Activated T-helper 1 cell treated with anti-CD3 and anti-CD28 coated beads, Interleukin-12 subunit alpha, Interleukin-12 subunit beta, Interleukin-2, Interleukin-4 antibody, amounts not matched to agents 30 ng/mL and 10 ng/mL and 1 ng/mL, durations not matched to agents 14 hours and 24 hours and 36 hours (primary cell): ENCODE measurements at regions not wholly inside any gene's neighbourhood (a gene's known extent, or its start where the extent isn't known, plus 50 kb on each side); places are given as distances from the start of the nearest gene placed in this dataset.

Experiments used
- DNase-seq: peaks from one replicate; pipeline ENCODE4 v3.0.0; 2021; ENCODE audit warnings: low spot score
- H3K27ac Mint-ChIP-seq: one replicate; pipeline ENCODE4 v1.8.0; 2021; ENCODE audit warnings: mild to moderate bottlenecking, mixed read lengths
- H3K27me3 Mint-ChIP-seq: one replicate; pipeline ENCODE4 v1.8.0; 2022; ENCODE audit warnings: mild to moderate bottlenecking, moderate library complexity, mixed read lengths; ENCODE audit not compliant: insufficient read depth
- H3K36me3 Mint-ChIP-seq: one replicate; pipeline ENCODE4 v1.8.0; 2021; ENCODE audit warnings: low read depth, mixed read lengths
- H3K4me1 Mint-ChIP-seq: one replicate; pipeline ENCODE4 v1.8.0; 2021; ENCODE audit warnings: low read depth, mixed read lengths
- H3K4me3 Mint-ChIP-seq: one replicate; pipeline ENCODE4 v1.8.0; 2021; ENCODE audit warnings: mild to moderate bottlenecking, moderate library complexity, mixed read lengths
- H3K9me3 Mint-ChIP-seq: one replicate; pipeline ENCODE4 v1.8.0; 2021; ENCODE audit warnings: mixed read lengths
- intact Hi-C: fragments of 100-400 bp; cut with micrococcal nuclease; formaldehyde crosslinking; loops from one replicate; pipeline ENCODE4 v1.15.1; 2024

DNA sequence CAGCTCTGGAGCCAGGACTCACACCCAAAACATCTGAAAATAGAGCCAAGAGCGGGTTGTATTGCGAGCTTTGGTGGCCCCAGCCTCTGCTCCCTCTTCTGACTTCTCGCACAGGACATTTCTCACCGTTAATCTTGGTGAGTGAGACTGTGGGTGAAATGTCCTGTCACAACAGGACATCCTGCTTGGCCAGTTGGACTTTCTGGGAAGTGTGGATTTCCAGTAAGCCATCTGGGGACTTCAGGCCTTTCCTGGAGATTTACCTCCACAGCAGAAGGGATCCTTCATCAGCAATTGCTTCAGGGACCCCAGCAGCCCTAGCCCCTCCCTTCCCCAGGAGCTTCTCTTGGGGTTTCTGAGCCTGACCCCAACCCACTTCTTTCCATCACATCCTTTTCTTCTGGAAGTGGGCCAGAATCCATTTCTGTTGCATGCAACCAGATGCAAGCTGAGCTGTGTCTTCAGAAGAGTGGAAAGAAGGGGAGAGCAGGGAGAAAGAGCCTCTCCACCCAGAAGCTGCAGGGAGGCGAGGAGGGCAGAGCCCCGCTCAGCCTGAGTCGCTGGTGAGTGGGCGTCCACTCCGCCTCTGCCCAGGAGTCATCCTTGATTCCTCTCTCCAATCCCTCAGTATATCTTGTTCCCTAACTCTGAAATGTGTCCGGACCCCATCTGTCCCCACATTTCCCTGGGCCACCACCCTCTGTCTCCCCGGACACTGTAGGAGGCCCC lies 50.3 kb upstream of the GADD45G start:
- Mint-ChIP-seq H3K9me3 (no peaks in the 10 kb centered on the region), H3K4me3 (no peak overlapping the region), H3K27me3 (peaks cover 20% of the 10 kb centered on the region), H3K36me3 (no peaks in the 10 kb centered on the region), H3K4me1 (peaks cover 27% of the 10 kb centered on the region), H3K27ac (no peak overlapping the region)
- no peak for DNase-seq
- intact Hi-C loops = no loop called here

DNA sequence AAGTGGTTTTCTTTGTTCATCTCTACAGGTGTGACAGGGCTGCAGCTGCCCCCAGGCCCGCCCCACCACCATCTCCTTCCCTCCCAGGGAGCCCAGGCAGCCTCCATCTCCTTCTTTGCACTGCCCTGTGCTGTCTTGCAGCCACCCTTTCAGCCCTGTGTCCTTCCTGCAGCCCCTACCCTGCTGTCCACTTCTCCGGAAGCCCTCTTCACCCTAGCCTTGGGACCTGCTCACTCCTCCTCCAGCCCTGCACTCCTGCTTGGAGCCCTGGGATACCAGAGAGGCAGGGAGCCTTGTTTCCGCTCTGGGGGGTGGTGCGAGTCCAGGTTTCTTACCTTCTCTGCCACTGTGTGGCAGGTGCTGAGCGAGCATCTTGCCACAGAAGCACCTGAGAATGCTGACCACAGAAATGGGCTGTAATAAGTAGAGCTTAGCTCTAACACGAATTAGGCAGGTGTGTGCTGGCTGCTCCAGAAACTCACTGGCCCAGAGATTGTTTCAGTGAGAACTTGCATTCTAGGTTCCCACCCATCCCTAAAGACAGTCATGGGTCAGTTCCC lies 51.3 kb upstream of the GADD45G start:
- no peaks in the 10 kb centered on the region for H3K9me3 Mint-ChIP-seq
- intact Hi-C loops = no loop called here
- no peak for DNase-seq
- H3K27ac Mint-ChIP-seq = no peak overlapping the region
- no peaks in the 10 kb centered on the region for H3K36me3 Mint-ChIP-seq
- H3K27me3 Mint-ChIP-seq = peaks cover 15% of the 10 kb centered on the region
- peaks cover 34% of the 10 kb centered on the region for H3K4me1 Mint-ChIP-seq
- no peak overlapping the region for H3K4me3 Mint-ChIP-seq

DNA sequence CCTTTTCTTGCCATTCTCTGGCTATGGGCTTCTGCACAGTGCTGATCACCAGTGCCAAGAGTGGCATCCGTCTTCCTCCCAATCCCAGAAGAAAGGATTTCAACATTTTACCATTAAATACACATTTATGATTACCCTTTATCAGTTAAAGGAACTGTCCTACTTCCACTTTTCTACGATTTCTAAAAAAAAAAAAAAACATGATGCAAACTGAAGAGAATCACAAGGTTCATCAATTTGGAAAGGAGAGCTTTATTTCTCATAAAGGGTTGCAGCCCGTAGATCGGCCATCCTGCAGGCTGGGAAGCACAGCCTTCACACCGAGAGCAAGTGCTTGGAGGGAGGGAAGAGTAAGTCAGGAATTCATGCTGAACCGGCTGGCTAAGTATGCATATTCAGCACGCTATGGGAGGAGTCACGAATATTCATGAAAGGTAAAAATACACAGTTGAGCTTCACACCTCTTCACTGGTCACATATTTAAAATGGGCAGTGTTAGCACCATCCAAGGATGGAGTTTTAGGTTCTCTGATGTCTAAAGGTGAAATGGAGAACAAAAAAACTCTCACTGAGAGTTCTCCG lies 52.5 kb upstream of the SEMA4D start:
- Mint-ChIP-seq H3K36me3 (peaks cover 9% of the 10 kb centered on the region), H3K4me3 (no peak overlapping the region), H3K4me1 (peaks cover 26% of the 10 kb centered on the region), H3K27me3 (peaks cover 15% of the 10 kb centered on the region), H3K9me3 (peaks cover 12% of the 10 kb centered on the region), H3K27ac (peak overlapping the region; percentile 5)
- DNase-seq = no peak
- intact Hi-C loops = no loop called here

DNA sequence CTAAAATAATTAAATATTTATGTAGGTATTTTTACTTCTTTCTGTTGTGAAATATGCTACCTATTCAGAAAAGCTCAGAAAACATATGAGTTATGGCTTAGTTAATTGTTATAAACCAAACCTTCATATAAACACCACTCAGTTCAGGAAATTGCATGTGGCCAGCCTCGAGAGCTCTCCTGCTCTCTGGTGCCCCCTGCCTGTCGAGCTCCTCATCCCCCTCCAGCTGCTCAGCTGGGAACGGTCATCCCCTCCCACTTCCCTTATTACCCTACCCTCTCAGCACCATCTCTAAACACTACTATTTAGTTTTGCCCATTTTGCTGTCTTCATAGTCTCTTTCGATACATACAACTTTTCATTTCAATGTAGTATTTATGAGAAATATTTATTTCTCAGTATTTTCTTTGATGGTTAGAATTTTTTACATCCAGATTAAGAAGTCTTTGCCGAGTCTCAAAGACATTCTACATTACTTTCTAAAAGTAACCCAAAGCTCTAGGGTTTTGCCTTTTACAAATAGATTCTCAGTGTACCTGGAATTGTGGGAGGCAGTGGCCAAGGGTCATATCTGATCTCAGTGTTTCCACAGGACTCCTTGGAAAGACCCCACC lies 51.2 kb upstream of the SEMA4D start:
- peaks cover 17% of the 10 kb centered on the region for H3K9me3 Mint-ChIP-seq
- peak; percentile 73 for DNase-seq
- H3K27me3 Mint-ChIP-seq = peaks cover 15% of the 10 kb centered on the region
- peaks cover 14% of the 10 kb centered on the region for H3K36me3 Mint-ChIP-seq
- peaks cover 30% of the 10 kb centered on the region for H3K4me1 Mint-ChIP-seq
- H3K27ac Mint-ChIP-seq = peak overlapping the region; percentile 29
- intact Hi-C loops = loop anchor here (1.0 kb wide), 7 partner anchors 13 to 230 kb away; partner anchors contain the start of gene SEMA4D
- no peak overlapping the region for H3K4me3 Mint-ChIP-seq

DNA sequence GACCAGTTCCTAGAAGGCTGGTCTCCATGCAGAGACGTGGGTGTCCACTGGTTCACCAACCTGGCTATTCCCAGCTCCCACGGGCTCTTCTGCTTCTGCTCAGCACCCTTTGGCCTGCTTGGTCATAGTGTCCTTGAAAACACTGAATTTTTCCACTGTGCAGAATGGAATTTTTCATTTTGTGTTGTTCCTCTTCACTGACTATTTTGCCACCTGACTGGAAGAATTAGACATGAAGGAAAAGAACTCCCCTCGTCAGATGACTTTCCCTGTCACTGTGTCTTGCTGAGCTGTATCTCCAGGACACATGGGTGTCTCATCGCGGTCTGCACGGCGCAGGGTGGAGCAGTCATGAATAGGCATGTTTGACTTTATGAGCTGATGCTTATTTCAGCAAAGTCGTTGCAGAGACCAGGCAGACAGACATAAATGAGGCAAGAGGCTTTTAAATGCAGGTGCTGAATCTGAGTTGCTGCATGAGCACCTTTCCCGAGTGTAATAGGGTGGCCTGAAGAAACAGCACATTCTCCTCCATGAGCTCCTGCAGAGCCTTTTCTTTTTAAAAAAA lies 50.2 kb upstream of the SEMA4D start:
- intact Hi-C loops = no loop called here
- peaks cover 14% of the 10 kb centered on the region for H3K36me3 Mint-ChIP-seq
- H3K4me3 Mint-ChIP-seq = peak overlapping the region; percentile 10
- H3K27me3 Mint-ChIP-seq = peaks cover 12% of the 10 kb centered on the region
- H3K27ac Mint-ChIP-seq = peak overlapping the region; percentile 29
- DNase-seq = no peak
- peaks cover 33% of the 10 kb centered on the region for H3K4me1 Mint-ChIP-seq
- peaks cover 17% of the 10 kb centered on the region for H3K9me3 Mint-ChIP-seq
